ENCODE measurements at regions not wholly inside any gene's neighbourhood (a gene's known extent, or its start where the extent isn't known, plus 50 kb on each side); places are given as distances from the start of the nearest gene placed in this dataset.
"Not testable (repeated sequence)": the region's sequence is repeated elsewhere in the genome, so short reads cannot be mapped to it uniquely, and the experiment has no call there.

- H3K9me3 Mint-ChIP-seq, result no peaks in the 10 kb centered on the region
- H3K4me1 Mint-ChIP-seq, result peaks cover 9% of the 10 kb centered on the region
- H3K27me3 Mint-ChIP-seq, result peaks cover 39% of the 10 kb centered on the region
- H3K27ac Mint-ChIP-seq, result no peak overlapping the region
- ChIA-PET POLR2A (no interaction called here), CTCF (no interaction called here)
- no peaks in the 10 kb centered on the region for H3K36me3 Mint-ChIP-seq (ENCODE audit: low read depth)
- H3K4me3 Mint-ChIP-seq, result no peak overlapping the region
- DNase-seq, result no peak
Observed at GRCh38 chr5:88657136-88657535, 225.8 kb downstream of the MEF2C start.

- no peaks in the 10 kb centered on the region for H3K36me3 Mint-ChIP-seq (ENCODE audit: low read depth)
- CTCF ChIA-PET, result no interaction called here
Observed at GRCh38 chr5:88656221-88656950, 226.6 kb downstream of the MEF2C start.

GRCh38 chr5:88653471-88653870, 229.5 kb downstream of the MEF2C start:
- CTCF ChIA-PET, result no interaction called here
- no peak overlapping the region for H3K4me3 Mint-ChIP-seq
- no peaks in the 10 kb centered on the region for H3K9me3 Mint-ChIP-seq
- H3K4me1 Mint-ChIP-seq, result no peaks in the 10 kb centered on the region
- no peak overlapping the region for H3K27ac Mint-ChIP-seq
- no peak for DNase-seq
- H3K27me3 Mint-ChIP-seq, result peaks cover 24% of the 10 kb centered on the region
- POLR2A ChIA-PET, result no interaction called here
- no peaks in the 10 kb centered on the region for H3K36me3 Mint-ChIP-seq (ENCODE audit: low read depth)

More at GRCh38 chr5:88656221-88656950, 226.6 kb downstream of the MEF2C start:
- peaks cover 36% of the 10 kb centered on the region for H3K27me3 Mint-ChIP-seq
- DNase-seq, result no peak
- peaks cover 6% of the 10 kb centered on the region for H3K4me1 Mint-ChIP-seq
- H3K4me3 Mint-ChIP-seq, result no peak overlapping the region
- POLR2A ChIA-PET, result no interaction called here
- no peaks in the 10 kb centered on the region for H3K9me3 Mint-ChIP-seq
- no peak overlapping the region for H3K27ac Mint-ChIP-seq

- no peaks in the 10 kb centered on the region for H3K4me1 Mint-ChIP-seq
- ChIA-PET CTCF (interaction anchor here (0.6 kb wide), 1 partner anchor 294 kb away, joined by 3 read pairs; no protein-coding TSS in a partner anchor), POLR2A (no interaction called here)
- peaks cover 23% of the 10 kb centered on the region for H3K27me3 Mint-ChIP-seq
- H3K9me3 Mint-ChIP-seq, result no peaks in the 10 kb centered on the region
- no peak overlapping the region for H3K27ac Mint-ChIP-seq
- H3K4me3 Mint-ChIP-seq, result no peak overlapping the region
- no peak for DNase-seq
- H3K36me3 Mint-ChIP-seq (ENCODE audit: low read depth), result no peaks in the 10 kb centered on the region
Observed at GRCh38 chr5:88647901-88648300, 235.1 kb downstream of the MEF2C start.

DNA sequence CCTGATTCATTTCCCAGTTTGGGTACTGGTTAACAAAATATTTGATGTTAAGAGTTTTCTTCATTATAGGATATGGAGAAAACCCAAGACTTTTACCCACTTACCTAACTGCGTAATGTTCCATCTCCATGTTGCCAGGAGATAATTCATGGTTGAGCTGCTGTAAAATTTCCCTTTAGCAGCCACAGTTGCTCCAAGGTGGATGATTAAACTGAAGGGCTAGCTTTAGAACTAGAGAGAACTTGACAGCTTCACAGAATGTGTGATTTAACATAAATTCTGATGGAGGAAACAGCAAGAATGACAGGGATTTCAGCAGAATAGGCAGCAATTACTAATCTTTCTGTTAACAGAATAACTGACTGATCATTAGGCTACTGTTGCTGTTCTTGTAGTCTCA, 236.1 kb downstream of the MEF2C start:
- no peaks in the 10 kb centered on the region for H3K36me3 Mint-ChIP-seq (ENCODE audit: low read depth)
- H3K4me1 Mint-ChIP-seq, result no peaks in the 10 kb centered on the region
- no peak overlapping the region for H3K27ac Mint-ChIP-seq
- DNase-seq, result no peak
- H3K9me3 Mint-ChIP-seq, result no peaks in the 10 kb centered on the region
- POLR2A ChIA-PET, result no interaction called here
- H3K27me3 Mint-ChIP-seq, result peaks cover 23% of the 10 kb centered on the region
- no peak overlapping the region for H3K4me3 Mint-ChIP-seq
- CTCF ChIA-PET, result no interaction called here

- Mint-ChIP-seq H3K9me3 (no peaks in the 10 kb centered on the region), H3K36me3 (ENCODE audit: low read depth) (no peaks in the 10 kb centered on the region), H3K27ac (no peak overlapping the region), H3K4me3 (no peak overlapping the region), H3K27me3 (peaks cover 15% of the 10 kb centered on the region), H3K4me1 (no peaks in the 10 kb centered on the region)
- ChIA-PET CTCF (interaction anchor here (0.6 kb wide), 2 partner anchors 274 to 523 kb away, joined by 3 to 5 read pairs; no protein-coding TSS in a partner anchor), POLR2A (no interaction called here)
- DNase-seq, result no peak
Observed at GRCh38 chr5:88644676-88645075, 238.3 kb downstream of the MEF2C start.

DNA sequence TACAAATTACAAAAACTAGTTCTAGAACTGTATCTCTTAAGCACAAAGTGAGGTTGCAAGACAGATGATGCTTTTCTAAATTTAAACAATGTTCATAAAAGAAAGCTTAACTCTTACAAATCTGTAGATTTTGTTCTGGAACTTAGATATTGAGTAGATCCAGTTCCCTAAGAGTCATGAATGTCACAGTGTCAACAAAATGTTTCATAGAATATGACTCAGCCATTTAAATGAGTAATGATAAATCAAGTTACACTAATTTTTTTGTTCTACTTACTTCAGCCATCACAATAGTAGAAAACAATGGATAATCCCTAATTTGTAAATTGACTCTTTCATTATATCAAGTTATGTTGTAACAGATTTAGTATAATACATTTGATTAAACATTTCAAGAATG, 239.7 kb downstream of the MEF2C start:
- ChIA-PET CTCF (no interaction called here), POLR2A (no interaction called here)
- Mint-ChIP-seq H3K27ac (no peak overlapping the region), H3K9me3 (no peaks in the 10 kb centered on the region), H3K4me1 (no peaks in the 10 kb centered on the region), H3K27me3 (peaks cover 15% of the 10 kb centered on the region), H3K36me3 (ENCODE audit: low read depth) (no peaks in the 10 kb centered on the region), H3K4me3 (no peak overlapping the region)
- DNase-seq, result no peak

GRCh38 chr5:88634014-88634413, 249.0 kb downstream of the MEF2C start:
- ChIA-PET CTCF (no interaction called here), POLR2A (no interaction called here)
- H3K27ac Mint-ChIP-seq, result no peak overlapping the region
- no peaks in the 10 kb centered on the region for H3K36me3 Mint-ChIP-seq (ENCODE audit: low read depth)
- no peak overlapping the region for H3K4me3 Mint-ChIP-seq
- peaks cover 2% of the 10 kb centered on the region for H3K27me3 Mint-ChIP-seq
- H3K9me3 Mint-ChIP-seq, result no peaks in the 10 kb centered on the region
- no peaks in the 10 kb centered on the region for H3K4me1 Mint-ChIP-seq
- DNase-seq, result no peak

DNA sequence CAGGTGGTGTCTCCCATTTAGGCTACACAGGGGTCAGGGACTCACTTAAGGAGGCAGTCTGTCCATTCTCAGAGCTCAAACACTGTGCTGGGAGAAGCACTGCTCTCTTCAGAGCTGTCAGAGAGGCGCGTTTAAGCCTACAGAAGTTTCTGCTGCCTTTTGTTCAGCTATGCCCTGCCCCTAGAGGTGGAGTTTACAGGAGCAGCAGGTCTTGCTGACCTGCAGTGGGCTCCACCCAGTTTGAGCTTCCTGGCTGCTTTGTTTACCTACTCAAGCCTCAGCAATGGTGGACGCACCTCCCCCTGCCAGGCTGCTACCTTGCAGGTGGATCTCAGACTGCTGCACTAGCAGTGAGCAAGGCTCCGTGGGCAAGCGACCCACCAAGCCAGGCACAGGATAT, 260.1 kb downstream of the MEF2C start:
- DNase-seq; POLR2A ChIA-PET; H3K9me3 Mint-ChIP-seq; H3K27me3 Mint-ChIP-seq; H3K27ac Mint-ChIP-seq; H3K36me3 Mint-ChIP-seq (ENCODE audit: low read depth); H3K4me1 Mint-ChIP-seq; H3K4me3 Mint-ChIP-seq: not testable (repeated sequence)
- CTCF ChIA-PET, result interaction anchor here (0.7 kb wide), 1 partner anchor 894 kb away, joined by 3 read pairs; no protein-coding TSS in a partner anchor

GRCh38 chr5:88615767-88616166, 267.2 kb downstream of the MEF2C start:
- H3K9me3 Mint-ChIP-seq; H3K36me3 Mint-ChIP-seq (ENCODE audit: low read depth); H3K4me1 Mint-ChIP-seq; H3K27ac Mint-ChIP-seq; H3K4me3 Mint-ChIP-seq; CTCF ChIA-PET; H3K27me3 Mint-ChIP-seq; POLR2A ChIA-PET; DNase-seq: not testable (repeated sequence)

- DNase-seq, result no peak
- H3K4me1 Mint-ChIP-seq, result no peaks in the 10 kb centered on the region
- H3K36me3 Mint-ChIP-seq (ENCODE audit: low read depth), result no peaks in the 10 kb centered on the region
- peaks cover 2% of the 10 kb centered on the region for H3K9me3 Mint-ChIP-seq
- POLR2A ChIA-PET, result no interaction called here
- H3K4me3 Mint-ChIP-seq, result no peak overlapping the region
- peaks cover 6% of the 10 kb centered on the region for H3K27me3 Mint-ChIP-seq
- no peak overlapping the region for H3K27ac Mint-ChIP-seq
- CTCF ChIA-PET, result no interaction called here
Observed at GRCh38 chr5:88613051-88613450, 269.9 kb downstream of the MEF2C start.

- Mint-ChIP-seq H3K36me3 (ENCODE audit: low read depth) (no peaks in the 10 kb centered on the region), H3K27me3 (peaks cover 6% of the 10 kb centered on the region), H3K9me3 (peaks cover 2% of the 10 kb centered on the region), H3K27ac (no peak overlapping the region), H3K4me1 (no peaks in the 10 kb centered on the region), H3K4me3 (no peak overlapping the region)
- no peak for DNase-seq
- ChIA-PET POLR2A (no interaction called here), CTCF (no interaction called here)
Observed at GRCh38 chr5:88610586-88610985, 272.4 kb downstream of the MEF2C start.

DNA sequence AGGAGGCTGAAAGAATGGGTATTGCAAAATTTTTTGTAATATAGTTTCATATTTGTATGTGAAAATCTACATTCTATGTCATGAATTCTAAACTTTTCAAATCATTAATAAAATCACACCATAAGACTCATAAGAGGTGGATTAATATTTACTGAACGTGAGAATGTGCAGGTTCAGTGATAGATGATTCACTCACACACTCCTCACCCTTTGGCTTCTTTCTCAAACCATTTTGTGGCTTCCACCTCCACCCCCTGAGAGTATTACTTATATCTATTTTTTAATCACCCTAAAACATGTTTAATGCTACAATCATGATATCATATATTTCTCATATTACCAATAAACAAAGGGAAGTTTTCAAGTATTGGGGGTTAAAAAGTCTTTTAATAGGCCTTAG, 275.5 kb downstream of the MEF2C start:
- CTCF ChIA-PET, result no interaction called here
- no peak for DNase-seq
- H3K4me3 Mint-ChIP-seq, result no peak overlapping the region
- H3K27ac Mint-ChIP-seq, result no peak overlapping the region
- H3K4me1 Mint-ChIP-seq, result no peaks in the 10 kb centered on the region
- no peaks in the 10 kb centered on the region for H3K9me3 Mint-ChIP-seq
- POLR2A ChIA-PET, result no interaction called here
- peaks cover 6% of the 10 kb centered on the region for H3K27me3 Mint-ChIP-seq
- no peaks in the 10 kb centered on the region for H3K36me3 Mint-ChIP-seq (ENCODE audit: low read depth)

GRCh38 chr5:88606626-88607025, 276.4 kb downstream of the MEF2C start:
- Mint-ChIP-seq H3K36me3 (ENCODE audit: low read depth) (no peaks in the 10 kb centered on the region), H3K4me3 (no peak overlapping the region), H3K9me3 (no peaks in the 10 kb centered on the region), H3K4me1 (no peaks in the 10 kb centered on the region), H3K27ac (no peak overlapping the region), H3K27me3 (peaks cover 9% of the 10 kb centered on the region)
- POLR2A ChIA-PET, result no interaction called here
- DNase-seq, result no peak
- CTCF ChIA-PET, result no interaction called here
